ENCODE measurements at regions not wholly inside any gene's neighbourhood (a gene's known extent, or its start where the extent isn't known, plus 50 kb on each side); places are given as distances from the start of the nearest gene placed in this dataset.

DNA sequence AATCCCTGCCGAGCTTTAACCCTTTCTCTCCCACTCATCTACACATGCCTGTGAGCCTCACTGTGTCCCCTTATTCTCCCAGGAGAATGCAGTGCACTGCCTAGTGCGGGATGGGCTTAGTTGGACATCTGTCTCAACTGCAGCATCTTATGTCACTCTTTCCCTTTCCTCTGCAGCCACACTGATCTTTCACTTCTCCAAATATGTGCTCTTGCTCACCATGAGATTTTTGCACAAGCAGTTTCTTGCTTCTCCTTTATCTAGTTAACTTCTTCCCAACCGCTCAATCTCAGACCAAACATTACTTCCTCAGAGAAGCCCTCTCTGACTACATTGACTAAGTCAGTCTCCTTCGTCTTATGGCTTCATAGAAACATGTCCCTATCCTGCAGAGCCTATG is 292.3 kb downstream of the KBTBD8 start:
- Histone ChIP-seq H3K4me1 (ENCODE audit: insufficient read depth, low read length) (no peaks in the 10 kb centered on the region), H3K9me3 (ENCODE audit: low read length) (no peaks in the 10 kb centered on the region), H3K27me3 (ENCODE audit: insufficient read depth, low read length, poor library complexity, severe bottlenecking) (no peaks in the 10 kb centered on the region), H3K4me3 (ENCODE audit: low read length) (no peak overlapping the region), H3K27ac (ENCODE audit: low read depth, low read length) (no peak overlapping the region), H3K36me3 (ENCODE audit: insufficient read depth, low read length) (no peaks in the 10 kb centered on the region)
- POLR2A ChIA-PET: no interaction called here
- DNase-seq: no peak
- Mint-ChIP-seq H3K36me3 (no peaks in the 10 kb centered on the region), H3K4me3 (no peak overlapping the region), H3K27me3 (peaks cover 3% of the 10 kb centered on the region in 2 donors), H3K27ac (no peak overlapping the region), H3K4me1 (no peaks in the 10 kb centered on the region), H3K9me3 (no peaks in the 10 kb centered on the region)
- CTCF ChIA-PET: no interaction called here

- H3K27me3 Mint-ChIP-seq: peaks cover 3 to 5% of the 10 kb centered on the region in 2 donors
- no peaks in the 10 kb centered on the region for H3K9me3 Mint-ChIP-seq
- no peaks in the 10 kb centered on the region for H3K36me3 ChIP-seq (ENCODE audit: insufficient read depth, low read length)
- CTCF ChIA-PET: no interaction called here
- POLR2A ChIA-PET: no interaction called here
- no peaks in the 10 kb centered on the region for H3K9me3 ChIP-seq (ENCODE audit: low read length)
- H3K27ac ChIP-seq (ENCODE audit: low read depth, low read length): no peak overlapping the region
- no peaks in the 10 kb centered on the region for H3K36me3 Mint-ChIP-seq
- H3K4me3 Mint-ChIP-seq: no peak overlapping the region
- H3K4me1 ChIP-seq (ENCODE audit: insufficient read depth, low read length): no peaks in the 10 kb centered on the region
- no peaks in the 10 kb centered on the region for H3K4me1 Mint-ChIP-seq
- H3K27ac Mint-ChIP-seq: no peak overlapping the region
- no peaks in the 10 kb centered on the region for H3K27me3 ChIP-seq (ENCODE audit: insufficient read depth, low read length, poor library complexity, severe bottlenecking)
- DNase-seq: no peak
- no peak overlapping the region for H3K4me3 ChIP-seq (ENCODE audit: low read length)
Observed at GRCh38 chr3:67291287-67292252, 293.5 kb downstream of the KBTBD8 start.

- no peaks in the 10 kb centered on the region for H3K36me3 ChIP-seq (ENCODE audit: insufficient read depth, low read length)
- ChIA-PET POLR2A (no interaction called here), CTCF (interaction anchor here (0.8 kb wide), 1 partner anchor 9 kb away, joined by 3 read pairs; no protein-coding TSS in a partner anchor)
- Mint-ChIP-seq H3K27ac (no peak overlapping the region), H3K4me1 (no peaks in the 10 kb centered on the region), H3K36me3 (no peaks in the 10 kb centered on the region), H3K4me3 (no peak overlapping the region), H3K9me3 (no peaks in the 10 kb centered on the region), H3K27me3 (peaks cover 3 to 5% of the 10 kb centered on the region in 2 donors)
- H3K9me3 ChIP-seq (ENCODE audit: low read length): no peaks in the 10 kb centered on the region
- H3K4me3 ChIP-seq (ENCODE audit: low read length): no peak overlapping the region
- no peaks in the 10 kb centered on the region for H3K27me3 ChIP-seq (ENCODE audit: insufficient read depth, low read length, poor library complexity, severe bottlenecking)
- H3K4me1 ChIP-seq (ENCODE audit: insufficient read depth, low read length): no peaks in the 10 kb centered on the region
- DNase-seq: no peak
- no peak overlapping the region for H3K27ac ChIP-seq (ENCODE audit: low read depth, low read length)
Observed at GRCh38 chr3:67292356-67293121, 294.4 kb downstream of the KBTBD8 start.

DNA sequence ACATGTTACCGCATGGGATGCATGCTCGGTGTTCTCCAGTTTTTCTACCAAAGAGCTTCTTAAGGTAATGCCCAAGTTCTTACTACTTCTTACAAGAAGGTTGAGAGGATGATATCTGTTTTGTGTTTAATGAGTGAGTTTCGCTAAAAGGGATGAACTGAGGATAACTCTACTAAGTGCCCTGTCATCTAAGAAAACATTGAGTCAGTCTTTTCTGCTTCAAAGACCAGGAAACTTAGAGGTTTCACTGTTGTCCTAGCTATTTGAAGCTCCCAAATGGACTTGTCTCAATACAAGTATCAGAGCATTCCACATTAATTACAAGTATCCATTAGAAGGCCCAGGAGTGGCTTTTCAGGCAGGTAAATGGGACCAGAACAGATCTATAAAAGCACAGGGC is 296.2 kb downstream of the KBTBD8 start:
- Mint-ChIP-seq H3K36me3 (no peaks in the 10 kb centered on the region), H3K4me1 (no peaks in the 10 kb centered on the region), H3K27ac (no peak overlapping the region), H3K27me3 (peaks cover 3 to 5% of the 10 kb centered on the region in 2 donors), H3K4me3 (no peak overlapping the region), H3K9me3 (no peaks in the 10 kb centered on the region)
- Histone ChIP-seq H3K4me3 (ENCODE audit: low read length) (no peak overlapping the region), H3K9me3 (ENCODE audit: low read length) (no peaks in the 10 kb centered on the region), H3K36me3 (ENCODE audit: insufficient read depth, low read length) (no peaks in the 10 kb centered on the region), H3K4me1 (ENCODE audit: insufficient read depth, low read length) (no peaks in the 10 kb centered on the region), H3K27ac (ENCODE audit: low read depth, low read length) (no peak overlapping the region), H3K27me3 (ENCODE audit: insufficient read depth, low read length, poor library complexity, severe bottlenecking) (no peaks in the 10 kb centered on the region)
- ChIA-PET CTCF (no interaction called here), POLR2A (no interaction called here)
- no peak for DNase-seq

- no peaks in the 10 kb centered on the region for H3K27me3 ChIP-seq (ENCODE audit: insufficient read depth, low read length, poor library complexity, severe bottlenecking)
- H3K27me3 Mint-ChIP-seq: peaks cover 2 to 3% of the 10 kb centered on the region in 2 donors
- H3K4me1 Mint-ChIP-seq: no peaks in the 10 kb centered on the region
- no peaks in the 10 kb centered on the region for H3K9me3 Mint-ChIP-seq
- POLR2A ChIA-PET: no interaction called here
- no peaks in the 10 kb centered on the region for H3K9me3 ChIP-seq (ENCODE audit: low read length)
- H3K27ac Mint-ChIP-seq: no peak overlapping the region
- no peak overlapping the region for H3K4me3 ChIP-seq (ENCODE audit: low read length)
- H3K36me3 ChIP-seq (ENCODE audit: insufficient read depth, low read length): no peaks in the 10 kb centered on the region
- no peak for DNase-seq
- CTCF ChIA-PET: no interaction called here
- H3K36me3 Mint-ChIP-seq: no peaks in the 10 kb centered on the region
- H3K27ac ChIP-seq (ENCODE audit: low read depth, low read length): no peak overlapping the region
- no peak overlapping the region for H3K4me3 Mint-ChIP-seq
- H3K4me1 ChIP-seq (ENCODE audit: insufficient read depth, low read length): no peaks in the 10 kb centered on the region
Observed at GRCh38 chr3:67296039-67296892, 298.2 kb downstream of the KBTBD8 start.

DNA sequence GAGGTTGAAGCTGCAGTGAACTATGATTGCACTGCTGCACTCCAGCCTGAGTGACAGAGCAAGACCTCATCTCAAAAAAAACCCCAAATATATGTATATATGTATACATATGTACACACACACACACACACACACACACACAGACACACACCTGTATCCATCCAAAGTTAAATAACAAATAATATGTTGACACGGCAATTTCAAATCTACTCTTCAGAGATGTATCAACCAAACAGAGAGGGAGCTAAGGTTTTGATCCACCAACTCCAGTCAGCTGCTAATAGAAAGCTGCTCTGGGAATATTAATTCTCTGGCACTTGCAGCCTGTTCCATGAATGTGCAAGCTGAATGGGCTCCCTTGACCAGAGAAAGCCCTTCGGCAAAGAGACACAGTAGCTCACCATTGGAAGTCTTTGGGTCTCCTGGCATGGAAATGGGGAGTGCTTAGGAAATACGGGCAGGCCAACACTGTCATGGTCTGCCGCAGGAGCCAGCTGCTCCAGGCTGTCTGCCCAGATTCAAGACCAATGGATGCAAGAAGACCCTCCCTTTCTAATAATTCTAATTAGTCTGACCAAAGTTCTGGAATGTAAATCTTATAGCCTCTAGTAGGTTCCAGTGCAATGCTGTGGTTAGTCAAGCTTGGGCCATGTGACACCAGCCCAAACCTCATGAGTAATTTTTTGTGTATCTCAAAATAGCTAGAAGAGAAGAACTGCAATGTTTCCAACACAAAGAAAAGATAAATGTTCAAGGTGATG is 299.8 kb downstream of the KBTBD8 start:
- no peaks in the 10 kb centered on the region for H3K36me3 Mint-ChIP-seq
- Histone ChIP-seq H3K9me3 (ENCODE audit: low read length) (no peaks in the 10 kb centered on the region), H3K36me3 (ENCODE audit: insufficient read depth, low read length) (no peaks in the 10 kb centered on the region), H3K4me3 (ENCODE audit: low read length) (no peak overlapping the region), H3K27me3 (ENCODE audit: insufficient read depth, low read length, poor library complexity, severe bottlenecking) (no peaks in the 10 kb centered on the region), H3K27ac (ENCODE audit: low read depth, low read length) (no peak overlapping the region), H3K4me1 (ENCODE audit: insufficient read depth, low read length) (no peaks in the 10 kb centered on the region)
- H3K4me3 Mint-ChIP-seq: no peak overlapping the region
- H3K27me3 Mint-ChIP-seq: peaks cover under 1 to 6% of the 10 kb centered on the region in 2 donors
- DNase-seq: no peak
- H3K4me1 Mint-ChIP-seq: no peaks in the 10 kb centered on the region
- POLR2A ChIA-PET: no interaction called here
- H3K27ac Mint-ChIP-seq: no peak overlapping the region
- CTCF ChIA-PET: interaction anchor here (1.2 kb wide), 1 partner anchor 184 kb away, joined by 3 read pairs; no protein-coding TSS in a partner anchor
- no peaks in the 10 kb centered on the region for H3K9me3 Mint-ChIP-seq

GRCh38 chr3:67301556-67301955 is 303.4 kb downstream of the KBTBD8 start:
- H3K36me3 Mint-ChIP-seq: no peaks in the 10 kb centered on the region
- no peaks in the 10 kb centered on the region for H3K9me3 ChIP-seq (ENCODE audit: low read length)
- ChIA-PET POLR2A (no interaction called here), CTCF (no interaction called here)
- H3K4me3 Mint-ChIP-seq: no peak overlapping the region
- peaks cover 0 to 5% of the 10 kb centered on the region in 2 donors for H3K27me3 Mint-ChIP-seq
- H3K4me1 ChIP-seq (ENCODE audit: insufficient read depth, low read length): no peaks in the 10 kb centered on the region
- peaks cover 0 to 2% (median 0%) of the 10 kb centered on the region in 5 donors for H3K9me3 Mint-ChIP-seq
- H3K4me3 ChIP-seq (ENCODE audit: low read length): no peak overlapping the region
- H3K4me1 Mint-ChIP-seq: no peaks in the 10 kb centered on the region
- DNase-seq: no peak
- no peak overlapping the region for H3K27ac Mint-ChIP-seq
- no peaks in the 10 kb centered on the region for H3K27me3 ChIP-seq (ENCODE audit: insufficient read depth, low read length, poor library complexity, severe bottlenecking)
- H3K36me3 ChIP-seq (ENCODE audit: insufficient read depth, low read length): no peaks in the 10 kb centered on the region
- no peak overlapping the region for H3K27ac ChIP-seq (ENCODE audit: low read depth, low read length)

Data from CD8-positive, alpha-beta memory T cell (primary cell).